ENCODE measurements at regions not wholly inside any gene's neighbourhood (a gene's known extent, or its start where the extent isn't known, plus 50 kb on each side); places are given as distances from the start of the nearest gene placed in this dataset.

DNA sequence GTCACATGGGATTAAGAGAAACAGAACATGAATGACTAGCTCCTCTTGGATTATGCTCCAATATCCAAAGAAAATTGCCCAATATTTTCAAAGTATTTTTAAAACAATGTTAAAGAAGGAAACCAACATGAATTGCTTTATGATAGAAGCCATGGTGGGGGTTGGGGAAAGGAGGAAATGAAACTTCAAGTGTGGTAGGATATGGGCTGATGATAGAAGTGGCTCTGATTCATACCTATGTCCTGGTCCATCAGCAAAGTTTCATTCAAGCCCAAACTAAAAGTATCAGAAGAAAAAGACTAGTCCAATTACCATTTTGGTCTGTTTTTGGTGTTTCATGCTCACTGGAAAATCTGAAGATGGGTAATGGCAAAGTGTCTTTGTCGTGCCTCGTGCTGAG is 104.2 kb upstream of the PROX1 start:
- no peaks in the 10 kb centered on the region for H3K36me3 ChIP-seq (ENCODE audit: control insufficient read depth in 3 of 3, insufficient read depth in 3 of 3, low read length in 3 of 3)

DNA sequence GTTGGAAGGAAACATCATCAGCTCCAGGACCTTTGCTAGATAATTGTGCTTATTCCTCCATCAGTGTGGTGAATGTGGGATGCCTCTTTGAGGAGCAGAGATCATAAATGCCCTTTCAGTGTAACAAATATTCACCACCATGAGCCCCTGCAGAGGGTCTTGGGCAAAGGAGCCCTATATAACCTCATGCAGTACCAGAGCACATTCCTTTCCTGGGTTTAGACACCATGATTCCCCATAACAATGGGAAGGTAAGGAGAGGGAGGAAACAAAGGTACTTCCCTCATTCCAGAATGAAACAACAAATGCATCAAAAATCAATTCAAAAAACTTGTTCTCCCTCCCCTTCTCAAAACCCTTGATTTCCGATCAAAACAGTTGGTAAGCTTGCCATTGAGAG is 103.4 kb upstream of the PROX1 start:
- Histone ChIP-seq H3K4me3 (ENCODE audit: low read length in 3 of 3) (no peak overlapping the region), H3K9ac (ENCODE audit: low read depth in 1 of 3, low read length in 3 of 3) (no peak overlapping the region), H3K4me1 (ENCODE audit: control insufficient read depth in 3 of 3, insufficient read depth in 3 of 3, low read length in 3 of 3) (no peaks in the 10 kb centered on the region), H3K36me3 (ENCODE audit: control insufficient read depth in 3 of 3, insufficient read depth in 3 of 3, low read length in 3 of 3) (no peaks in the 10 kb centered on the region), H3K27ac (ENCODE audit: low read depth, low read length) (no peak overlapping the region), H3K9me3 (ENCODE audit: control insufficient read depth in 3 of 3, low read length in 3 of 3) (no peaks in the 10 kb centered on the region), H3K27me3 (ENCODE audit: control insufficient read depth in 3 of 3, insufficient read depth in 3 of 3, low read length in 3 of 3) (no peaks in the 10 kb centered on the region)

More for the DNA sequence above, 104.2 kb upstream of the PROX1 start:
- no peak overlapping the region for H3K4me3 ChIP-seq (ENCODE audit: low read length in 3 of 3)
- H3K9me3 ChIP-seq (ENCODE audit: control insufficient read depth in 3 of 3, low read length in 3 of 3) = no peaks in the 10 kb centered on the region
- H3K27ac ChIP-seq (ENCODE audit: low read depth, low read length) = no peak overlapping the region
- no peaks in the 10 kb centered on the region for H3K27me3 ChIP-seq (ENCODE audit: control insufficient read depth in 3 of 3, insufficient read depth in 3 of 3, low read length in 3 of 3)
- no peak overlapping the region for H3K9ac ChIP-seq (ENCODE audit: low read depth in 1 of 3, low read length in 3 of 3)
- H3K4me1 ChIP-seq (ENCODE audit: control insufficient read depth in 3 of 3, insufficient read depth in 3 of 3, low read length in 3 of 3) = no peaks in the 10 kb centered on the region

DNA sequence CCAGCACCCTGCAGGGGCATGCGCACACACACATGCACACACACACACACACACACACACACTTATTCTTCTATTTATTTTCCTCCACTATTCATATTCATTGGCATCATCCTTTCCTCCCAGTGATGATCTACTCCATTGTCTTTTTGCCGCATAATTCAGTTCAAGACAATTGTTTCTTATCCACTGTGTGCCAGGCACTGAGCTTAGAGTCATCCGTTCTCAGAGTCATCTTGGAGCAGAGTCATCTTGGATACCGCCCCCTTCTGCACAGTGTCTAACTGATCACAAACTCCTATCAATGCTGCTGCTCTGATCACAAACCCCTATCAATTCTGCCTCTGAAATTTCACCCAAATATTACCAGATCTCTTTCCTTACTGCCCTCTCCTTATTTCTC is 102.8 kb upstream of the PROX1 start:
- Histone ChIP-seq H3K4me3 (ENCODE audit: low read length in 3 of 3) (no peak overlapping the region), H3K4me1 (ENCODE audit: control insufficient read depth in 3 of 3, insufficient read depth in 3 of 3, low read length in 3 of 3) (no peaks in the 10 kb centered on the region), H3K36me3 (ENCODE audit: control insufficient read depth in 3 of 3, insufficient read depth in 3 of 3, low read length in 3 of 3) (no peaks in the 10 kb centered on the region), H3K9ac (ENCODE audit: low read depth in 1 of 3, low read length in 3 of 3) (no peak overlapping the region), H3K9me3 (ENCODE audit: control insufficient read depth in 3 of 3, low read length in 3 of 3) (no peaks in the 10 kb centered on the region), H3K27ac (ENCODE audit: low read depth, low read length) (no peak overlapping the region), H3K27me3 (ENCODE audit: control insufficient read depth in 3 of 3, insufficient read depth in 3 of 3, low read length in 3 of 3) (no peaks in the 10 kb centered on the region)

DNA sequence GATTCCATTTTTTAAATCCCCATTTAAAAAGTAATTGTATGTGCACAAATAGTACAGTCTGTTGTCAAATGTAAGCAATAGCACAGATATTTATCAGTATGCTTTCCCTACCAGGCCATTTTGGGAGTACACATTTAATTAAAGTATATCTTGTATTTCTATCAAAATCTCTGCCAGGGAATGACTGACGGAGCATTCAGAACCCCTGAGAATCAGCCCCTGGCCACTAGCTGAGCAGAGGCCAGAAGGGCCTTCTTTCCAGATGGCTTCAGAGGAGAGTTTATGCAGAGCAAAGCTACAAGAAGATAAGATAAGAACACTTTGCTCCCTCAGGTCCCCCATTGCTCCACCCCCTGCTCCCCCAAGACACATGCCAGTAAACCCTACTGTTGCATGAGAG is 99.9 kb upstream of the PROX1 start:
- Histone ChIP-seq H3K27ac (ENCODE audit: low read depth, low read length) (no peak overlapping the region), H3K4me3 (ENCODE audit: low read length in 3 of 3) (no peak overlapping the region), H3K36me3 (ENCODE audit: control insufficient read depth in 3 of 3, insufficient read depth in 3 of 3, low read length in 3 of 3) (no peaks in the 10 kb centered on the region), H3K9me3 (ENCODE audit: control insufficient read depth in 3 of 3, low read length in 3 of 3) (no peaks in the 10 kb centered on the region), H3K4me1 (ENCODE audit: control insufficient read depth in 3 of 3, insufficient read depth in 3 of 3, low read length in 3 of 3) (no peaks in the 10 kb centered on the region), H3K9ac (ENCODE audit: low read depth in 1 of 3, low read length in 3 of 3) (no peak overlapping the region), H3K27me3 (ENCODE audit: control insufficient read depth in 3 of 3, insufficient read depth in 3 of 3, low read length in 3 of 3) (no peaks in the 10 kb centered on the region)

DNA sequence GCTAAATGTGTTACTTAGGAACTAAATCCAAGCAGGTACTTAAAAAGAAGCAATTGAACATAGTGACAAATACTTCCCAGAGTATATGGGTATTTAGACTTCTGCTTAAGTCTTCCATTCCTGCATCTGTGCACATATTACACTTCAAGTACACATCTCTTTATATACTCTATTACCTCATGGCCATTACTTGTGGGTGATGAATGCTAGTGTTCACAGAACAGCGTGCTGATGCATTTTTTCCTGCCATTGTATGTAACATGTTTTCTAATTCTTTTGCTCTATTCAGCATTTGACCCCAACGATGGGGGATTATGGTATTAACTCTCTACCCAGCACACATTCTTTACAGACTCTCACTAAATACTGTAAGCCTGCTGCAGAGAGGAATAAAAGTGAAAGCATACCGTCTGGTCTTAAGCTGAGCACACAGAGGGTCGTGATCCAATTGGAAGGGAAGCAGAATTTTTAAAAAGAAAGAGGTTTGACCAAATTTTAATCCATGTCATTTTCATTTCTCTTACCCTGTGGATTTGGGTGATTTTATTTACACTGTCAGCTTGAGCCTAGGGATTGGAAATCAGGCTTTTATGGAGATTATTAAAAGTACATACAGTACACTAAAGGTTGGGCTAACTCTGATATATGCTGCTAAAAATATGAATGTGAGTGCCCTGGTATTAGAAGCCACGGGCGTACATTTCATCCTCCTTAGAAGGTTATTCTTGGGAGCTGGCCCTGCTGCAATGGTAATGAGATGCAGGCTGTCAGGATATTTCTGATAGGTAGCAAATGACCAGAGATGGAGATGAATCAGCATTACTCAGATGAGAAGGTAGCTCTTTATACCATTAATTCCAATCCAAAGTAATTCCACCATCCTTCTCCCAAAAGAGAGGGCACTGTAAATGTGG is 95.5 kb upstream of the PROX1 start:
- Histone ChIP-seq H3K4me1 (ENCODE audit: control insufficient read depth in 3 of 3, insufficient read depth in 3 of 3, low read length in 3 of 3) (no peaks in the 10 kb centered on the region), H3K4me3 (ENCODE audit: low read length in 3 of 3) (no peak overlapping the region), H3K9ac (ENCODE audit: low read depth in 1 of 3, low read length in 3 of 3) (no peak overlapping the region), H3K27me3 (ENCODE audit: control insufficient read depth in 3 of 3, insufficient read depth in 3 of 3, low read length in 3 of 3) (no peaks in the 10 kb centered on the region), H3K27ac (ENCODE audit: low read depth, low read length) (no peak overlapping the region), H3K9me3 (ENCODE audit: control insufficient read depth in 3 of 3, low read length in 3 of 3) (no peaks in the 10 kb centered on the region), H3K36me3 (ENCODE audit: control insufficient read depth in 3 of 3, insufficient read depth in 3 of 3, low read length in 3 of 3) (no peaks in the 10 kb centered on the region)

DNA sequence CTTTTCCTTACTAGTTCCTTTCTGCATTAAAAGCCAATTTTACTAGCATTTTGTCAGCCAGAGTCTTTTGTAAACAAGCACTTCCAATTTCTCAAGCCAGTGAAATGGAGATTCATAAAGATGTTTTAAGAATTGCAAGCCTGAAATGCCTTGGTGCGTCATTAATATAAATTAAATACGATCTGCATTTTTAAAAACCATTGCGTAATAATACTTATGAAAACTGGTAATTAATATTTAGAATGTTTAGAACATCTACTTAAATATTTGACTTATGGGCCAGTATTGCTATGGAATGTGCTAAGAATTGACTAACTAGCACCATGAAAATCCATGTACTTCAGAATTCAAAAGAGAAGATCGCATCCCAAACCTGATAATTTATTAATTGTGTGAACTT is 89.1 kb upstream of the PROX1 start:
- Histone ChIP-seq H3K9me3 (ENCODE audit: control insufficient read depth in 3 of 3, low read length in 3 of 3) (no peaks in the 10 kb centered on the region), H3K4me3 (ENCODE audit: low read length in 3 of 3) (no peak overlapping the region), H3K4me1 (ENCODE audit: control insufficient read depth in 3 of 3, insufficient read depth in 3 of 3, low read length in 3 of 3) (no peaks in the 10 kb centered on the region), H3K9ac (ENCODE audit: low read depth in 1 of 3, low read length in 3 of 3) (no peak overlapping the region), H3K27me3 (ENCODE audit: control insufficient read depth in 3 of 3, insufficient read depth in 3 of 3, low read length in 3 of 3) (no peaks in the 10 kb centered on the region), H3K36me3 (ENCODE audit: control insufficient read depth in 3 of 3, insufficient read depth in 3 of 3, low read length in 3 of 3) (no peaks in the 10 kb centered on the region), H3K27ac (ENCODE audit: low read depth, low read length) (no peak overlapping the region)

DNA sequence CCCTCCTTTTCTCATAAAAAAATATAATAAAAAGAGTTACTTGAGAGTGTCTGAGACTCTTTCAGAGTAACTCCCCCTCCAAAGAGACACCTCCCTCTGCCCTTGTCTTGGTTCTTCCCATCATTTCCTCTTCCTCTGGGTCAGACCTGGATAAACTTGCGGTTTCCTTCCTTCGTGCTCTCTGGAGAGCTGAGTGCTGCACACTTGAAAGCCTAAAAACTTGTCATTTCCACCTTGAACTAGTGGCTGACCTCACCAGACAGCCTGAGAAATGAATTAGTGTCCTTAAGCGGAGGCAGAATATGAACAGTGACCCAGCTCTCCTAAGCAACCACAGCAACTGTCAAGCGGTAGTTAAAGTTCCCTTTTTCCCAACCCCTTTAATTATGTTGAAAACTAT is 88.4 kb upstream of the PROX1 start:
- H3K4me3 ChIP-seq (ENCODE audit: low read length in 3 of 3) = no peak overlapping the region
- no peaks in the 10 kb centered on the region for H3K27me3 ChIP-seq (ENCODE audit: control insufficient read depth in 3 of 3, insufficient read depth in 3 of 3, low read length in 3 of 3)
- H3K27ac ChIP-seq (ENCODE audit: low read depth, low read length) = no peak overlapping the region
- H3K36me3 ChIP-seq (ENCODE audit: control insufficient read depth in 3 of 3, insufficient read depth in 3 of 3, low read length in 3 of 3) = no peaks in the 10 kb centered on the region
- no peaks in the 10 kb centered on the region for H3K9me3 ChIP-seq (ENCODE audit: control insufficient read depth in 3 of 3, low read length in 3 of 3)
- no peak overlapping the region for H3K9ac ChIP-seq (ENCODE audit: low read depth in 1 of 3, low read length in 3 of 3)
- no peaks in the 10 kb centered on the region for H3K4me1 ChIP-seq (ENCODE audit: control insufficient read depth in 3 of 3, insufficient read depth in 3 of 3, low read length in 3 of 3)

DNA sequence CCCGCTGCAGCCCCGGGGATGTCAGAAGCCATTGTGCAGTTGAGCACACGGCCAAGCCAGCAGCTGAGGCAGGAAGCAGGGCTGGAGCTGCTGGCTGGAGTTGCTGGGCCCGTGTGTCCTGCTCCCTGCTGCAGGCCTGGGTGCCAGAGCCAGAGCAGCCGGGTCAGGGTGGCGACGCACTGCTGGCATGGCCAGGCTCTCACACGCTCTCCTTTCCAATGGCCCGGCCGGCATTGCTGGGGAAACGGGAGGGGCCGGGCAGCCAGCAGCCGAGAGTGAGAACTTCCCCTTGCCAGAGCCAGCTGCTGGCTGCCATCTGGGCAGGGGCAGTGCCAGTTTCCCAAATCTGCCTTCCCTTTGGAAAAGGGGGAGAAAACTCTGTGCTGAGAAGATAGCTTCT is 82.4 kb upstream of the PROX1 start:
- Histone ChIP-seq H3K27me3 (ENCODE audit: control insufficient read depth in 3 of 3, insufficient read depth in 3 of 3, low read length in 3 of 3) (no peaks in the 10 kb centered on the region), H3K27ac (ENCODE audit: low read depth, low read length) (no peak overlapping the region), H3K36me3 (ENCODE audit: control insufficient read depth in 3 of 3, insufficient read depth in 3 of 3, low read length in 3 of 3) (no peaks in the 10 kb centered on the region), H3K4me1 (ENCODE audit: control insufficient read depth in 3 of 3, insufficient read depth in 3 of 3, low read length in 3 of 3) (peaks cover 0 to 6% (median 4%) of the 10 kb centered on the region in 3 donors), H3K9me3 (ENCODE audit: control insufficient read depth in 3 of 3, low read length in 3 of 3) (no peaks in the 10 kb centered on the region), H3K4me3 (ENCODE audit: low read length in 3 of 3) (peak overlapping the region in 1 of 3 donors; percentile 45), H3K9ac (ENCODE audit: low read depth in 1 of 3, low read length in 3 of 3) (peak overlapping the region in 1 of 3 donors; percentile 60)

DNA sequence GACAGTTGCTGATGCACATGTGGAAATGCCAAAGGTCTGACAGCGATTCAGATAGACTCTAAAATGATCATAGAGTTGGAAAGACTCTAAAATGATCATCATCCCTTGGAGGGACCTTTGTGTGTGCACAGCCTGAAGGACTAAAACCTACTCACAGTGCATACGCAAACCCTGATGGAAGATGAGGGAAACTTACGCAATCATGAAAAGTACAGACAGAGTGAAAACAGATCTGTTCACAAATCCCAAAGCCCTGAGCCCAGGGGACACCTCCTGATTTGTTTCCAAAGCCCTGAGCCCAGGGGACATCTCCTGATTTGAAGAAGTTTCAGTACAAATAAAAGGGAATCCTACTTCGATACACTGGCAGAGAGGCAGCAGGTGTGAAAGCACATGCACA is 79.3 kb upstream of the PROX1 start:
- Histone ChIP-seq H3K4me3 (ENCODE audit: low read length in 3 of 3) (no peak overlapping the region), H3K4me1 (ENCODE audit: control insufficient read depth in 3 of 3, insufficient read depth in 3 of 3, low read length in 3 of 3) (peaks cover 0 to 6% (median 4%) of the 10 kb centered on the region in 3 donors), H3K27ac (ENCODE audit: low read depth, low read length) (no peak overlapping the region)

DNA sequence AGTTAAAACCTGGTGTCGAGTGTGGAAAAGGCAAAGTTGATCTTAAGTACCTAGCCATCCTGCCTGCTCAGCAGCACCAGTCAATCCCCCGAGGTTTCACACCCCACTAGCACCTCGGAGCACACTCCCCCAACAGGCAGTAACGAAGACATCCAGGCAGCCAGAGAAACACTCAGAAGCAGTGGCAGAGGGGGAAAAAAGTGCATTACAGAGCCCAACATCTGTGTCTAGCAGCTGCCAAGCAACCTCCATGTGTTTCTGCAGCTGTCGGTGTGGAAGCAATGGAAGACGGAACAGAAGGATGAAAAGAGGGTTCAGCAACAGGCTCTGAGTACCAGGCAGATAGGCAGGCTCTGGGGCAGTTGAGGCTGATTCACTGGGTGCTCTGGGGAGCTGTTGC is 73.4 kb upstream of the PROX1 start:
- no peak overlapping the region for H3K27ac ChIP-seq (ENCODE audit: low read depth, low read length)
- H3K4me1 ChIP-seq (ENCODE audit: control insufficient read depth in 3 of 3, insufficient read depth in 3 of 3, low read length in 3 of 3) = no peaks in the 10 kb centered on the region
- H3K27me3 ChIP-seq (ENCODE audit: control insufficient read depth in 3 of 3, insufficient read depth in 3 of 3, low read length in 3 of 3) = peaks cover 0 to 7% (median 3%) of the 10 kb centered on the region in 3 donors
- H3K9me3 ChIP-seq (ENCODE audit: control insufficient read depth in 3 of 3, low read length in 3 of 3) = no peaks in the 10 kb centered on the region
- H3K4me3 ChIP-seq (ENCODE audit: low read length in 3 of 3) = no peak overlapping the region
- H3K9ac ChIP-seq (ENCODE audit: low read depth in 1 of 3, low read length in 3 of 3) = no peak overlapping the region
- H3K36me3 ChIP-seq (ENCODE audit: control insufficient read depth in 3 of 3, insufficient read depth in 3 of 3, low read length in 3 of 3) = no peaks in the 10 kb centered on the region

More for the DNA sequence above, 79.3 kb upstream of the PROX1 start:
- Histone ChIP-seq H3K9ac (ENCODE audit: low read depth in 1 of 3, low read length in 3 of 3) (no peak overlapping the region), H3K9me3 (ENCODE audit: control insufficient read depth in 3 of 3, low read length in 3 of 3) (no peaks in the 10 kb centered on the region), H3K36me3 (ENCODE audit: control insufficient read depth in 3 of 3, insufficient read depth in 3 of 3, low read length in 3 of 3) (no peaks in the 10 kb centered on the region), H3K27me3 (ENCODE audit: control insufficient read depth in 3 of 3, insufficient read depth in 3 of 3, low read length in 3 of 3) (peaks cover 0 to 3% (median 0%) of the 10 kb centered on the region in 3 donors)

Measured in skeletal muscle tissue (tissue), 3 donors.